AG09319 (cell line): ENCODE measurements at regions not wholly inside any gene's neighbourhood (a gene's known extent, or its start where the extent isn't known, plus 50 kb on each side); places are given as distances from the start of the nearest gene placed in this dataset.

Experiments used
- DNase-seq: peaks from one replicate; pipeline ENCODE4 v3.0.0-alpha.2; 2010; ENCODE audit warnings: low read depth; ENCODE audit errors: extremely low read depth
- CTCF ChIP-seq: IDR thresholded peaks from 2 replicates; pipeline ENCODE4 v1.5.1; 2011; ENCODE audit warnings: low read depth, mild to moderate bottlenecking, inconsistent platforms, low read length, moderate library complexity

- DNase-seq: no peak
- TF ChIP-seq CTCF: no peak
Observed at GRCh38 chr3:132953683-132954082, 84.5 kb upstream of the TMEM108 start.

DNA sequence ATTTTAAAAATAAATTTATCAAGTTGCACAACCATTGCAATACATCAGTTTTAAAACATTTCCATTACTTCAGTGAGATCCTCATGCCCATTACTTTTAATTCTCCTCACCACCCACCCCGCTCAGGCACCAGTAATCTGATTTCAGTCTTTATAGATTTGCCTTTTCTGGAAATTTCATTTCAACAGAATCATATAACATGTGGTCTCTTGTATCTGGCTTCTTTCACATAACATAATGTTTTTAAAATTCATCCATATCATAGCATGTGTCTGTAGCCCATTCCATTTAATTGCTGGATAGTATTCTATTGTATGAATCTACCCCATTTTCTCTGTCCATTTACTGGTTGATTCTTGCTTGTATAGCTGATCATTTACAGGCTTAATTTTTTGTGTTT lies 110.3 kb upstream of the TMEM108 start:
- no peak for DNase-seq

DNA sequence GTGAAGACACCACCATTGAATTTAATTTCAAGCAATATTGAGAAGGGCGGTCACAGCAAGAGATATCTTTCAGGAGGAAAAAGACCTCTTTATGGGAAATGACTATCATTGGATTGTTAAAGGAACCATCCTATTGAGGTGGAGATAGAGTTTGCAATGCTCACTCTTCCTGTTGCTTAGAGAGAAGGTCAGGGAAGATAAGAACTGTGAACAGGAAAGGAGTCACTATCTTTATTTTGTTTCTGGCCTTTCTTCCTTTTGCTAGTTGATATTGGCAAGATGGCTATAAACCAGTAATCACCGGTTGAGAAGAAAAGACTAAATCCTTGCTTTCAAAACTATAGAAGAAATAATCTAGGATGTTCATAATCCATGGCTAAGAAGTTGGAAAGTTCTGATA lies 112.1 kb upstream of the TMEM108 start:
- no peak for TF ChIP-seq CTCF
- DNase-seq: no peak

More for the DNA sequence above, 110.3 kb upstream of the TMEM108 start:
- no peak for TF ChIP-seq CTCF

DNA sequence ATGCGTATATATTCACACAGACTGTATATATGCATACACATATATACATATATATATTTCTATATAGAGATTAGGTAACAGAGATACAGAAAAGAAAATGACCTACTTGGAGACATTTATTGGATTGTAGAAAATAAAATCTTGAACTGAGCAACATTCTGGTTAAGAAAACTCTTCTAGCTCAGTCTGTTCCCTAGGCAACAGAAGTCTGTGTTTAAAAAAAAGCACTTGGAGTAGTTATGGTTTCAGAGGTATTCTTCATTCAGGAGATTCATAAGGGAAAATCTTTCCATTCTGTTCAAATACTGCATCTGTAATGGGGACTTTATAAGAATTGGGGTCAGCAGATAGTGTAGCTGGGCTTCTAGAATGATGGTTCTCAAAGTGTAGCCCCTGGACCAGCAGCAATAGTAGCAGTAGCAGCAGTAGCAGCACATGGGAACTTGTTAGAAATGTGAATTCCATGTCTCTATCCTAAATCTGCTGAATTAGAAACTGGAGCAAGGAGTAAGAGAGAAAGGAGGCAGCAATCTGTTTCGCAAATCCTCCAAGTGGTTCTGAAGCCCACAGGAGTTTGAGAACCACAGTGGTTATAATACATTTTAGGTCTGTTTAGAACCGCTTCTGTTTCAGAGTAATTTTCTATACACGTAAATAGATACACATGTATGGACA lies 112.8 kb upstream of the TMEM108 start:
- DNase-seq: no peak
- no peak for TF ChIP-seq CTCF

DNA sequence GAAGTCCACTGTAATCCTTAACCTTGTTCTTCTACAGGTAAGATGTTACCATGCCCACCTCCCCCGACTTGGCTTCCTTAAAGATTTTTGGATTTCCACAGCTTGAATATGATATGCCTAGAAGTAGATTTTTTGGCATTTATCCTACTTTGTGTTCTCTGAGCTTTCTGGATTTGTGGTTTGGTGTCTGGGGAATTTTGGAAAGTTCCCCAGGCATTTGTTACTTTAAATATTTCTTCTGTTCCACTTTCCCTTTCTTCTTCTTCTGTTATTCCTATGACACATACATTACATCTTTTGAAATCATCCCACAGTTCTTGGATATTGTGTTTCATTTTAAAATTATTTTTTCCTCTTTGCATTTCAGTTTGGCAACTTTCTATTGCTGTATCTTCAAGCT lies 122.1 kb upstream of the TMEM108 start:
- no peak for TF ChIP-seq CTCF
- no peak for DNase-seq

DNA sequence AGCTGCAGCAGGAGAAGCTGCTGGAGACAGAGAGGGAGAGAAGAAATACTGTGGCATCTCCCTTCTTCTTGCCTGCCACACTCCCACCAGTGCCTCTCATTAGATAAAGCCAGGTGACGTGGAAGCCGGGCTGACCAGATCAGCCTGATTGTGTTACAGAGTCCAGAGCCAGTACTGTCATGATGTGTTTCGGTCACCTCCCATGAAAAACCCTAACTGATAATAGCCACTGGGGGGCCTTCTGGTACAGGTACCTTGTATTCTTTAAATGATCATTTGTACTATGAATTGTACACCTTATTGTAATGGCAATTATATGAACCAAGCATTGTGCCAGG lies 125.8 kb upstream of the TMEM108 start:
- no peak for DNase-seq
- no peak for TF ChIP-seq CTCF

DNA sequence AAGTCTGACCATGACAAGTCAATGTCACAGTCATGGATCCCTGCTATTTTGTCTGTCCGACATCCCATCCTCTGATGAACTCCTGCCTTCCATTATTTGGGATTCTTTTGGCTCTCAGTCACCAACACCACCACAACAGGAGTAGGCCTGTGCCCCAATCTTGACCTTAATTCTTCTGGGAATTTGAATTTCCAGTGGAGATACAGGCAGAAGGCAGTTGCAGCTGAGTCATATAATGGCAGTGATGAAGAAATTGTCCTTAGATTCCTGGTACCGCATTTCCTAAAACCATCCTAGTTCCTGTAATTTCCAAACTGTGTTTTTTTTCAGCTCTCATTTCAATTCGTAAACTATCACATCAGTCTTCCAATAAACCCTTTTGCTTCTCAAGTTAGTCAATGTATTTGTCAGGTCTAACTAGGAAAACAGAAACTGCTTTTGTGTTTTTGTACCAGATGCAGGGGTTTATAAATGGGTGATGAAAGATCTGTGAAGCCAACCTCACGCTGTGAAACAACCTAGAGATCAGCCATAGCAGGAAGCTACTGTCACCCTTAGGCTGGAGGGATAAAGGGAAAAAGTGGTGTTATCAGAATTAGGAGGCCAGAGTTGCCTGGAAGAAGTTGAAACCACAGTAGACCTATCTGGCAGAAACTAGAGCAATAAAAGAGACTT lies 126.3 kb upstream of the TMEM108 start:
- no peak for TF ChIP-seq CTCF
- no peak for DNase-seq
